ENCODE measurements at regions not wholly inside any gene's neighbourhood (a gene's known extent, or its start where the extent isn't known, plus 50 kb on each side); places are given as distances from the start of the nearest gene placed in this dataset.

DNA sequence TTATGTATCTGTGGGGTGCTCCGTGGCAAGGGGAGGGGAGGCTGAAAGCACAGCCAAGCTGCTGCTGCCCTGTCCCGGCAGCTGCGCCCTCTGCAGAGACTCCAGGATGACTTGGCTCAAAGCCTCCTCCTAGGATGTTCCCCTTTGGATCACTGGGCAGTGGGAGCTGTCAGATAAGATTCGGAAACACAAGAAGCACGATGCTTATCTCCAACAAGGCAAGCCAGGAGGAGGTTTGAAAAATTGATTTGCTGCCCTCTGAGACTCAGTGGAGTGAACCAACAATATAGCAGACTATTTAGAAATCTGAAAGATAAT is 776.4 kb downstream of the C6orf118 start:
- no peak for TF ChIP-seq POLR2AphosphoS5 (IDR thresholded peaks at IDR 0.05; ENCODE audit: low read depth, low read length)
- TF ChIP-seq POLR2A (IDR thresholded peaks at IDR 0.05; ENCODE audit: borderline replicate concordance, extremely low read depth, insufficient read depth, insufficient read length) = no peak
- no peak for TF ChIP-seq RAD21 (IDR thresholded peaks at IDR 0.05; ENCODE audit: low read depth)
- TF ChIP-seq CTCF (IDR thresholded peaks at IDR 0.05 in 2 of 3, conservative IDR thresholded peaks at IDR 0.05 in 1 of 3; ENCODE audit: borderline replicate concordance in 1 of 3, insufficient read depth in 1 of 3, low read depth in 2 of 3, low read length in 2 of 3) = no peak
- TF ChIP-seq EZH2 (IDR thresholded peaks at IDR 0.05) = no peak
- TF ChIP-seq ELF1 (IDR thresholded peaks at IDR 0.05; ENCODE audit: borderline replicate concordance, low read depth) = no peak
- TF ChIP-seq CEBPB (IDR thresholded peaks at IDR 0.05; ENCODE audit: low read depth) = no peak
- TF ChIP-seq ZBTB33 (IDR thresholded peaks at IDR 0.05; ENCODE audit: extremely low read depth, insufficient replicate concordance, low read length) = no peak
- TF ChIP-seq SIN3A (IDR thresholded peaks at IDR 0.05; ENCODE audit: low read depth) = no peak
- no peak for TF ChIP-seq REST (IDR thresholded peaks at IDR 0.05; ENCODE audit: low read depth)
- no peak for TF ChIP-seq JUND (IDR thresholded peaks at IDR 0.05)
